HCT116 (cell line): ENCODE measurements at regions not wholly inside any gene's neighbourhood (a gene's known extent, or its start where the extent isn't known, plus 50 kb on each side); places are given as distances from the start of the nearest gene placed in this dataset.

Experiments used
- ATAC-seq: fragments of 200-7000 bp; cut with Tn5 transposase; 2 replicates; pipeline ENCODE4 v1.9.1; 2020; ENCODE audit warnings: mild to moderate bottlenecking, moderate library complexity
- BruUV-seq: library from RNA; stranded (reverse); fragments of 400-500 nt; replicated peaks from 2 replicates; lab custom pipeline; 2021; lab: Mats Ljungman, UMichigan
- CTCF ChIA-PET: fragments of 300-600 bp; sonication (Branson Sonifier 250); formaldehyde crosslinking; loops from one replicate; lab custom pipeline; 2021; ENCODE audit warnings: antibody characterized with exemption; lab: Charles Lee
- POLR2A ChIA-PET: fragments of 300-600, 350-600 bp; sonication (Branson Sonifier 250); formaldehyde crosslinking; loops from one replicate; lab custom pipeline; 2021; ENCODE audit warnings: antibody characterized with exemption; lab: Charles Lee
- RAD21 ChIA-PET, 2 experiments: fragments of 300-600 bp; sonication (Branson Sonifier 250); formaldehyde crosslinking; loops; one replicate each; lab custom pipeline; 2023; ENCODE audit warnings: low total read pairs in 2 of 2; ENCODE audit not compliant: uncharacterized antibody in 2 of 2, unreplicated experiment in 2 of 2, low non-redundant PET in 1 of 2; lab: Charles Lee
- DNase-seq: peaks from one replicate; pipeline ENCODE4 v3.0.0-alpha.2; 2010; ENCODE audit warnings: low read depth, low spot score
- H2AFZ ChIP-seq: fragments of 200-600 bp; shearing (Covaris generic), sonication (generic); 2 replicates; pipeline ENCODE4 v1.6.1; 2017; ENCODE audit warnings: low read depth, mixed run types, mixed read lengths, antibody characterized with exemption, low read length; ENCODE audit not compliant: poor library complexity, severe bottlenecking
- H3K27ac ChIP-seq: 2 replicates; pipeline ENCODE4 v1.5.1; 2012; ENCODE audit warnings: low read depth, low read length
- H3K27me3 ChIP-seq: fragments of 200-600 bp; sonication (generic); 2 replicates; pipeline ENCODE4 v1.6.1; 2016; ENCODE audit warnings: mixed run types, low read length, mixed read lengths; ENCODE audit not compliant: insufficient read depth
- H3K36me3 ChIP-seq, 2 experiments: fragments of 200-500 bp in 1 of 2; fragments of 200-600 bp in 1 of 2; sonication (Bioruptor generic) in 1 of 2; sonication (generic) in 1 of 2; 2 replicates each; pipeline versions ENCODE4 v1.5.1 to v1.6.1; 2014 to 2016; ENCODE audit warnings: low read length in 2 of 2, inconsistent platforms in 1 of 2, mixed read lengths in 1 of 2, mixed run types in 1 of 2; ENCODE audit not compliant: insufficient read depth in 2 of 2, control insufficient read depth in 1 of 2
- H3K4me1 ChIP-seq, 2 experiments: fragments of 200-600 bp in 1 of 2; sonication (generic) in 1 of 2; 2 replicates each; pipeline versions ENCODE4 v1.5.1 to v1.6.1; 2012 to 2017; ENCODE audit warnings: low read length in 2 of 2, inconsistent platforms in 1 of 2, mild to moderate bottlenecking in 1 of 2, mixed read lengths in 1 of 2, mixed run types in 1 of 2, moderate library complexity in 1 of 2; ENCODE audit not compliant: insufficient read depth in 2 of 2, control insufficient read depth in 1 of 2
- H3K4me2 ChIP-seq: fragments of 200-600 bp; sonication (generic); 2 replicates; pipeline ENCODE4 v1.6.1; 2017; ENCODE audit warnings: mixed run types, low read length, mixed read lengths
- H3K4me3 ChIP-seq, 2 experiments: fragments of 200-600 bp in 1 of 2; sonication (generic) in 1 of 2; replicated peaks in 1 of 2; 2 replicates each; pipeline ENCODE4 v1.5.1; 2011 to 2016; ENCODE audit warnings: low read length in 2 of 2, control low read depth in 1 of 2, low read depth in 1 of 2, mild to moderate bottlenecking in 1 of 2, mixed read lengths in 1 of 2, mixed run types in 1 of 2
- H3K79me2 ChIP-seq: fragments of 200-600 bp; sonication (generic); 2 replicates; pipeline ENCODE4 v1.6.1; 2017; ENCODE audit warnings: mild to moderate bottlenecking, mixed run types, low read length, moderate library complexity, mixed read lengths; ENCODE audit not compliant: insufficient read depth
- H3K9ac ChIP-seq: fragments of 200-600 bp; sonication (generic); 2 replicates; pipeline ENCODE4 v1.6.1; 2016; ENCODE audit warnings: low read length, mixed read lengths
- H3K9me2 ChIP-seq: fragments of 200-600 bp; sonication (generic), shearing (Covaris generic); 2 replicates; pipeline ENCODE4 v1.6.1; 2017; ENCODE audit warnings: mixed run types, mild to moderate bottlenecking, moderate library complexity; ENCODE audit not compliant: insufficient read depth
- H3K9me3 ChIP-seq, 2 experiments: fragments of 200-500 bp in 1 of 2; fragments of 200-600 bp in 1 of 2; sonication (Bioruptor generic) in 1 of 2; sonication (generic) in 1 of 2; 2 replicates each; pipeline ENCODE4 v1.6.1; 2014 to 2017; ENCODE audit warnings: low read length in 2 of 2, mixed read lengths in 2 of 2, inconsistent platforms in 1 of 2, low read depth in 1 of 2, mild to moderate bottlenecking in 1 of 2, mixed run types in 1 of 2, moderate library complexity in 1 of 2; ENCODE audit not compliant: control insufficient read depth in 1 of 2, insufficient read depth in 1 of 2
- H4K20me1 ChIP-seq: fragments of 200-600 bp; sonication (generic), shearing (Covaris generic); 2 replicates; pipeline ENCODE4 v1.6.1; 2017; ENCODE audit warnings: mixed run types, mild to moderate bottlenecking, moderate library complexity; ENCODE audit not compliant: insufficient read depth
- ATF3 ChIP-seq: IDR thresholded peaks from 2 replicates; pipeline ENCODE4 v1.6.1; 2012
- CBX3 ChIP-seq: IDR thresholded peaks from 2 replicates; pipeline ENCODE4 v1.6.1; 2012; ENCODE audit warnings: low read depth
- JUND ChIP-seq: IDR thresholded peaks from 2 replicates; pipeline ENCODE4 v1.6.1; 2012
- MAX ChIP-seq: IDR thresholded peaks from 2 replicates; pipeline ENCODE4 v1.6.1; 2012
- RAD21 ChIP-seq: IDR thresholded peaks from 2 replicates; pipeline ENCODE4 v1.6.1; 2012; ENCODE audit warnings: low read depth, mild to moderate bottlenecking
- REST ChIP-seq: IDR thresholded peaks from 2 replicates; pipeline ENCODE4 v1.6.1; 2012; ENCODE audit warnings: low read depth
- SRF ChIP-seq: IDR thresholded peaks from 2 replicates; pipeline ENCODE4 v1.6.1; 2012; ENCODE audit warnings: low read depth
- TCF7L2 ChIP-seq: IDR thresholded peaks from 2 replicates; pipeline ENCODE4 v1.7.0; 2011; ENCODE audit warnings: borderline replicate concordance, inconsistent platforms; ENCODE audit not compliant: insufficient read depth, insufficient read length; ENCODE audit errors: extremely low read depth
- YY1 ChIP-seq: IDR thresholded peaks from 2 replicates; pipeline ENCODE4 v1.6.1; 2011; ENCODE audit warnings: low read length, low read depth, moderate library complexity, mild to moderate bottlenecking; ENCODE audit not compliant: insufficient replicate concordance; ENCODE audit errors: extremely low read depth
- intact Hi-C: fragments of 100-400 bp; cut with micrococcal nuclease; formaldehyde crosslinking; loops from 2 replicates; pipeline ENCODE4 v1.10.0; 2022

- no peak overlapping the region for H2AFZ ChIP-seq
- no peak for TF ChIP-seq MAX
- no peak for TF ChIP-seq SRF
- no peak for TF ChIP-seq YY1
- TF ChIP-seq JUND: no peak
- no peak for TF ChIP-seq RAD21
- TF ChIP-seq ATF3: no peak
- TF ChIP-seq REST: no peak
- no peak for TF ChIP-seq CBX3
- no peak for TF ChIP-seq TCF7L2
- RAD21 ChIA-PET: no interaction called here
- no peak overlapping the region for H3K4me2 ChIP-seq
- H3K4me1 ChIP-seq: no peaks in the 10 kb centered on the region
- peaks cover 3% of the 10 kb centered on the region; the same call in 1 of the 2 replicates for H3K27me3 ChIP-seq
- no peaks in the 10 kb centered on the region for H3K36me3 ChIP-seq
- no peaks in the 10 kb centered on the region for H3K9me2 ChIP-seq
- H4K20me1 ChIP-seq: no peaks in the 10 kb centered on the region
- ATAC-seq: no peak
- CTCF ChIA-PET: no interaction called here
- no peak for DNase-seq
- POLR2A ChIA-PET: no interaction called here
- intact Hi-C loops: no loop called here
- no TSS peak for BruUV-seq
- H3K9ac ChIP-seq: no peak overlapping the region
- no peak overlapping the region for H3K27ac ChIP-seq
- no peak overlapping the region for H3K4me3 ChIP-seq
- no peaks in the 10 kb centered on the region for H3K9me3 ChIP-seq
- H3K79me2 ChIP-seq: no peaks in the 10 kb centered on the region
Measured at GRCh38 chrX:107514944-107515343, 65.5 kb downstream of the FRMPD3 start.
